NCI-H1105 (cell line): ENCODE measurements at regions not wholly inside any gene's neighbourhood (a gene's known extent, or its start where the extent isn't known, plus 50 kb on each side); places are given as distances from the start of the nearest gene placed in this dataset.

Experiments
- DNase-seq: peaks from one replicate; lab custom pipeline; 2025; lab: John Stamatoyannopoulos, UW

GRCh38 chr2:173669271-173669853, 295.8 kb downstream of the SP3 start:
- no peak for DNase-seq

- no peak for DNase-seq
Observed at GRCh38 chr2:173669888-173670287, 295.3 kb downstream of the SP3 start.

- DNase-seq: no peak
Observed at GRCh38 chr2:173672573-173673340, 292.4 kb downstream of the SP3 start.

- DNase-seq: peak; percentile 13
Observed at GRCh38 chr2:173673640-173674039, 291.5 kb downstream of the SP3 start.

- no peak for DNase-seq
Observed at GRCh38 chr2:173676647-173677046, 288.5 kb downstream of the SP3 start.

- DNase-seq: no peak
Observed at GRCh38 chr2:173678186-173678585, 287.0 kb downstream of the SP3 start.

- no peak for DNase-seq
Observed at GRCh38 chr2:173680574-173680973, 284.6 kb downstream of the SP3 start.

GRCh38 chr2:173681881-173682650, 283.1 kb downstream of the SP3 start:
- DNase-seq: no peak

GRCh38 chr2:173684896-173685459, 280.2 kb downstream of the SP3 start:
- DNase-seq: no peak

GRCh38 chr2:173690349-173690748, 274.8 kb downstream of the SP3 start:
- DNase-seq: no peak

GRCh38 chr2:173692068-173692467, 273.1 kb downstream of the SP3 start:
- DNase-seq: no peak

- DNase-seq: no peak
Observed at GRCh38 chr2:173693044-173693589, 272.1 kb downstream of the SP3 start.

GRCh38 chr2:173696274-173696673, 268.9 kb downstream of the SP3 start:
- no peak for DNase-seq

- DNase-seq: no peak
Observed at GRCh38 chr2:173697929-173698328, 267.2 kb downstream of the SP3 start.

GRCh38 chr2:173705656-173706055, 259.5 kb downstream of the SP3 start:
- no peak for DNase-seq

- no peak for DNase-seq
Observed at GRCh38 chr2:173706936-173707335, 258.2 kb downstream of the SP3 start.

GRCh38 chr2:173708806-173709205, 256.4 kb downstream of the SP3 start:
- no peak for DNase-seq

- DNase-seq: no peak
Observed at GRCh38 chr2:173711816-173712215, 253.4 kb downstream of the SP3 start.

GRCh38 chr2:173713904-173714555, 251.1 kb downstream of the SP3 start:
- no peak for DNase-seq

GRCh38 chr2:173715441-173715840, 249.7 kb downstream of the SP3 start:
- no peak for DNase-seq

- DNase-seq: no peak
Observed at GRCh38 chr2:173716458-173717052, 248.6 kb downstream of the SP3 start.
